K562 (cell line): ENCODE measurements at regions not wholly inside any gene's neighbourhood (a gene's known extent, or its start where the extent isn't known, plus 50 kb on each side); places are given as distances from the start of the nearest gene placed in this dataset.

Source experiments
- ATAC-seq: fragments of 200-7000 bp; cut with Tn5 transposase; 3 replicates; pipeline ENCODE4 v1.9.1; 2020; ENCODE audit warnings: moderate library complexity
- BruUV-seq: library from RNA; stranded (reverse); fragments of 400-500 nt; replicated peaks from 2 replicates; lab custom pipeline; 2021; lab: Mats Ljungman, UMichigan
- CTCF ChIA-PET: fragments of 300-600 bp; formaldehyde crosslinking; extraction: SDS; loops from one replicate; lab custom pipeline; 2021; ENCODE audit warnings: low intra/inter-chr PET ratio; lab: Yijun Ruan, JAX
- POLR2A ChIA-PET: fragments of 300-600, 350-650 bp; sonication (Branson Sonifier 250); formaldehyde crosslinking; extraction: SDS; loops from one replicate; lab custom pipeline; 2021; ENCODE audit warnings: antibody characterized with exemption, inconsistent platforms; lab: Yijun Ruan, JAX
- DNase-seq, 4 experiments: peaks; one replicate each; pipeline versions ENCODE4 v3.0.0 to v3.0.0-alpha.2; 2011 to 2018; ENCODE audit warnings: low spot score in 3 of 4, mixed read lengths in 3 of 4; ENCODE audit errors: extremely low read depth in 1 of 4
- FAIRE-seq: peaks from 2 replicates; lab custom pipeline; 2011; peaks lifted over from hg19 to GRCh38; lab: Jason Lieb, UNC
- H2AFZ ChIP-seq: 2 replicates; pipeline ENCODE4 v1.6.0; 2011; ENCODE audit warnings: low read depth, low read length, control low read depth, inconsistent platforms
- H3K27ac ChIP-seq: fragments of 200-600 bp; 3 replicates; pipeline ENCODE4 v1.8.0; 2011; ENCODE audit warnings: low read depth, mild to moderate bottlenecking, control low read depth, inconsistent platforms, low read length, moderate library complexity, mixed read lengths; ENCODE audit errors: extremely low read depth
- H3K27me3 ChIP-seq, 2 experiments: fragments of 300-600 bp in 1 of 2; 2 replicates in 1 of 2; 3 replicates in 1 of 2; pipeline versions ENCODE4 v1.6.0 to v1.8.0; 2011; ENCODE audit warnings: inconsistent platforms in 2 of 2, low read length in 2 of 2, mild to moderate bottlenecking in 1 of 2, mixed read lengths in 1 of 2, moderate library complexity in 1 of 2; ENCODE audit not compliant: control insufficient read depth in 2 of 2, insufficient read depth in 2 of 2
- H3K36me3 ChIP-seq: fragments of 300-600 bp; 3 replicates; pipeline ENCODE4 v1.8.0; 2011; ENCODE audit warnings: mild to moderate bottlenecking, low read length, inconsistent platforms; ENCODE audit not compliant: control insufficient read depth, insufficient read depth
- H3K4me1 ChIP-seq, 2 experiments: fragments of 200-600 bp in 1 of 2; replicated peaks in 1 of 2; 2 replicates in 1 of 2; 3 replicates in 1 of 2; pipeline versions ENCODE4 v1.5.1 to v1.8.0; 2011; ENCODE audit warnings: inconsistent platforms in 2 of 2, low read length in 2 of 2, mild to moderate bottlenecking in 1 of 2, mixed read lengths in 1 of 2, moderate library complexity in 1 of 2; ENCODE audit not compliant: control insufficient read depth in 2 of 2, insufficient read depth in 2 of 2
- H3K4me2 ChIP-seq: 2 replicates; pipeline ENCODE4 v1.6.1; 2011; ENCODE audit warnings: low read length, control low read depth, inconsistent platforms, mixed read lengths; ENCODE audit not compliant: insufficient read depth
- H3K4me3 ChIP-seq: fragments of 200-600 bp; sonication (generic), shearing (Covaris generic); 2 replicates; pipeline ENCODE4 v1.5.1; 2016; ENCODE audit warnings: control low read depth, inconsistent platforms
- H3K79me2 ChIP-seq: fragments of 200-600 bp; 3 replicates; pipeline ENCODE4 v1.8.0; 2011; ENCODE audit warnings: low read length, inconsistent platforms; ENCODE audit not compliant: control insufficient read depth, insufficient read depth
- H3K9ac ChIP-seq, 2 experiments: 2 replicates each; pipeline versions ENCODE4 v1.6.0 to v1.6.1; 2011; ENCODE audit warnings: low read depth in 2 of 2, low read length in 2 of 2, control low read depth in 1 of 2, inconsistent platforms in 1 of 2, mild to moderate bottlenecking in 1 of 2, mixed read lengths in 1 of 2; ENCODE audit not compliant: insufficient read depth in 1 of 2
- H3K9me1 ChIP-seq: one replicate; pipeline ENCODE4 v1.6.0; 2011; ENCODE audit warnings: inconsistent platforms, mild to moderate bottlenecking, low read length, moderate library complexity; ENCODE audit not compliant: control insufficient read depth, insufficient read depth
- H3K9me3 ChIP-seq: replicated peaks from 2 replicates; pipeline ENCODE4 v1.5.1; 2011; ENCODE audit warnings: low read depth, low read length, inconsistent platforms; ENCODE audit not compliant: control insufficient read depth, insufficient read depth
- H4K20me1 ChIP-seq: replicated peaks from 2 replicates; pipeline ENCODE4 v1.6.1; 2011; ENCODE audit warnings: low read length, inconsistent platforms, mixed read lengths; ENCODE audit not compliant: control insufficient read depth, insufficient read depth
- KDM1A ChIP-seq, 2 experiments: fragments of 450-650 bp; IDR thresholded peaks; 2 replicates each; pipeline ENCODE4 v1.6.1; 2016; ENCODE audit warnings: mild to moderate bottlenecking in 2 of 2
- PHB2 ChIP-seq: fragments of 450-650 bp; IDR thresholded peaks from 2 replicates; pipeline ENCODE4 v1.6.1; 2017; ENCODE audit warnings: low read depth
- RBM14 ChIP-seq: fragments of 200-400 bp; formaldehyde crosslinking; IDR thresholded peaks from 2 replicates; pipeline ENCODE4 v1.6.1; 2018; ENCODE audit warnings: low read depth, mild to moderate bottlenecking, low read length, moderate library complexity, borderline replicate concordance; ENCODE audit not compliant: insufficient read depth
- STAT5A ChIP-seq: IDR thresholded peaks from 2 replicates; pipeline ENCODE4 v1.6.1; 2012; ENCODE audit warnings: low read length, inconsistent platforms, borderline replicate concordance
- TEAD4 ChIP-seq, 2 experiments: sonication (generic) in 1 of 2; formaldehyde crosslinking in 1 of 2; IDR thresholded peaks; 2 replicates each; pipeline versions ENCODE4 v1.6.1 to v1.8.0; 2012 to 2022; ENCODE audit warnings: borderline replicate concordance in 1 of 2, inconsistent platforms in 1 of 2, low read length in 1 of 2, mild to moderate bottlenecking in 1 of 2, missing genetic modification reagents in 1 of 2
- ZNF699 ChIP-seq: fragments of 250-450 bp; sonication (Bioruptor Pico); IDR thresholded peaks from 2 replicates; pipeline ENCODE4 v1.8.0; 2021; ENCODE audit warnings: mild to moderate bottlenecking, moderate library complexity; ENCODE audit not compliant: insufficient replicate concordance
- ZNF717 ChIP-seq: fragments of 250-450 bp; sonication (Bioruptor Pico); IDR thresholded peaks from 2 replicates; pipeline ENCODE4 v1.5.0; 2021
- WGBS: fragments of 100-300 bp; shearing (Covaris generic); methylation state at CpG from one replicate; pipeline ENCODE4 v1.1.6; 2016; ENCODE audit warnings: low coverage, mixed read lengths; ENCODE audit not compliant: insufficient coverage; ENCODE audit errors: missing lambda C conversion rate; 5-methylcytosine and 5-hydroxymethylcytosine counted together
- in situ Hi-C: fragments of 300-500 bp; cut with MboI; formaldehyde crosslinking; loops from 4 replicates; pipeline ENCODE4 v1.15.0; 2018; ENCODE audit warnings: inconsistent platforms, mixed read lengths
- intact Hi-C: fragments of 100-400 bp; cut with micrococcal nuclease; formaldehyde crosslinking; loops from 2 replicates; pipeline ENCODE4 v1.14.2; 2022
- TF ChIP-seq, protein P1 (sequence below): fragments of 450-650 bp; IDR thresholded peaks from 2 replicates; pipeline ENCODE4 v1.6.1; 2016
- TF ChIP-seq, protein P2 (sequence below): fragments of 250-450 bp; sonication (Bioruptor Pico); IDR thresholded peaks from 2 replicates; pipeline ENCODE4 v1.5.0; 2021; ENCODE audit warnings: mild to moderate bottlenecking, borderline replicate concordance
- TF ChIP-seq, protein P3 (sequence below): fragments of 250-450 bp; sonication (Bioruptor Pico); IDR thresholded peaks from 2 replicates; pipeline ENCODE4 v1.4.0; 2020

DNA sequence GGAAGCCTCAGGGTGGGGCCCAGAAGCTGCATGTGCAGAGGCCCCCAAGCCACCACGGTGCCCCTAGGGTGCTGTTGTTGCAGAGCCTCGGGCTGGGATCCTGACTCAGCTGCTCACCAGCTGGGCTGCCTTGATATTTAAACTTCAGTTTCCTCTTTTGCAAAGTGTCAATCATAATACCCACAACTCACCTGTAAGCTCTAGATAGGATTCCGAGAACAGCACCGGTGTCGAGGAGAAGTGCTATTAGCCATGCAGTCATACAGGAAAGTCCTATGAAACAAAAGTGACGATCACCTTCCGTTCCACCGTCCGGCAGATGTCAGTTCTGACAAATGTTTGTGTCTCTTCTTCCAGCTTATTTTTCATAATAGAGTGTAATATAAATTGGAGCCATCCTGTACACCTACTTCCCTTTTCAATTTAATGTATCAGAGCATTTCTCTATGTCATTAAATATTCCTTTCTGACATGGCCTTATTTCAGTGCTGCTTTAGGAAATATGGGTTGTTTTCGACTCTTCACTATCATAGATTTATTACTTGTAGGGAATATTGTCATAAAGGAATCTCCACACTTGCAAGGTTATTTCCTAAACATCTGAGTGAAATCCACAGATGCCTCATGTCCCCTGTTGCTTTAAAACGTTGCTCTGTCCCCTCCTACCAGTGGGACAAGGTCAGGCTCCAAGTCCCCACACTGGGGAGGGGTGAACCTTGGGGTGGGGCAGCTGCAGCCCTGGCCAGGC is 100.8 kb downstream of the SIK1 start:
- Histone ChIP-seq H3K4me1 (peaks cover 0 to 28% of the 10 kb centered on the region in 2 experiments; a peak in 3 of 5 replicates), H3K27ac (no peak overlapping the region), H3K27me3 (peaks cover 64 to 85% of the 10 kb centered on the region in 2 experiments; a peak in 4 of 5 replicates), H2AFZ (no peak overlapping the region), H4K20me1 (peaks cover 24% of the 10 kb centered on the region; the same call in 1 of the 2 replicates), H3K79me2 (no peaks in the 10 kb centered on the region), H3K4me2 (no peak overlapping the region), H3K9ac (peak overlapping the region in 1 of 2 experiments; percentile 68; a peak in 2 of 4 replicates), H3K9me3 (no peaks in the 10 kb centered on the region), H3K9me1 (no peaks in the 10 kb centered on the region), H3K36me3 (no peaks in the 10 kb centered on the region), H3K4me3 (no peak overlapping the region)
- DNase-seq (peak in 1 of 4 experiments; percentile 21), FAIRE-seq (no peak), ATAC-seq (no peak)
- WGBS = 2% methylated on average over 11 of the region's 11 CpGs
- in situ Hi-C loops = no loop called here
- no TSS peak for BruUV-seq
- intact Hi-C loops = no loop called here
- ChIA-PET CTCF (no interaction called here), POLR2A (no interaction called here)
- no peak for TF ChIP-seq RBM14
- no peak for TF ChIP-seq ZNF717 (CRISPR knock-in tag)
- TF ChIP-seq, protein P1, sequence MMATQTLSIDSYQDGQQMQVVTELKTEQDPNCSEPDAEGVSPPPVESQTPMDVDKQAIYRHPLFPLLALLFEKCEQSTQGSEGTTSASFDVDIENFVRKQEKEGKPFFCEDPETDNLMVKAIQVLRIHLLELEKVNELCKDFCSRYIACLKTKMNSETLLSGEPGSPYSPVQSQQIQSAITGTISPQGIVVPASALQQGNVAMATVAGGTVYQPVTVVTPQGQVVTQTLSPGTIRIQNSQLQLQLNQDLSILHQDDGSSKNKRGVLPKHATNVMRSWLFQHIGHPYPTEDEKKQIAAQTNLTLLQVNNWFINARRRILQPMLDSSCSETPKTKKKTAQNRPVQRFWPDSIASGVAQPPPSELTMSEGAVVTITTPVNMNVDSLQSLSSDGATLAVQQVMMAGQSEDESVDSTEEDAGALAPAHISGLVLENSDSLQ = peak; percentile 84
- TF ChIP-seq ZNF699 (CRISPR knock-in tag) = no peak
- TF ChIP-seq, protein P2, sequence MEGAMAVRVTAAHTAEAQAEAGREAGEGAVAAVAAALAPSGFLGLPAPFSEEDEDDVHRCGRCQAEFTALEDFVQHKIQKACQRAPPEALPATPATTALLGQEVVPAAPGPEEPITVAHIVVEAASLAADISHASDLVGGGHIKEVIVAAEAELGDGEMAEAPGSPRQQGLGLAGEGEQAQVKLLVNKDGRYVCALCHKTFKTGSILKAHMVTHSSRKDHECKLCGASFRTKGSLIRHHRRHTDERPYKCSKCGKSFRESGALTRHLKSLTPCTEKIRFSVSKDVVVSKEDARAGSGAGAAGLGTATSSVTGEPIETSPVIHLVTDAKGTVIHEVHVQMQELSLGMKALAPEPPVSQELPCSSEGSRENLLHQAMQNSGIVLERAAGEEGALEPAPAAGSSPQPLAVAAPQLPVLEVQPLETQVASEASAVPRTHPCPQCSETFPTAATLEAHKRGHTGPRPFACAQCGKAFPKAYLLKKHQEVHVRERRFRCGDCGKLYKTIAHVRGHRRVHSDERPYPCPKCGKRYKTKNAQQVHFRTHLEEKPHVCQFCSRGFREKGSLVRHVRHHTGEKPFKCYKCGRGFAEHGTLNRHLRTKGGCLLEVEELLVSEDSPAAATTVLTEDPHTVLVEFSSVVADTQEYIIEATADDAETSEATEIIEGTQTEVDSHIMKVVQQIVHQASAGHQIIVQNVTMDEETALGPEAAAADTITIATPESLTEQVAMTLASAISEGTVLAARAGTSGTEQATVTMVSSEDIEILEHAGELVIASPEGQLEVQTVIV (CRISPR knock-in tag) = no peak
- peak; percentile 58; the same call in 1 of the 2 replicates for TF ChIP-seq TEAD4 (IDR thresholded peaks at IDR 0.05; ENCODE audit: low read length)
- no peak for TF ChIP-seq TEAD4 (CRISPR knock-in tag; IDR thresholded peaks at IDR 0.05; ENCODE audit: borderline replicate concordance)
- TF ChIP-seq KDM1A (IDR thresholded peaks at IDR 0.05) = no peak
- TF ChIP-seq, protein P3, sequence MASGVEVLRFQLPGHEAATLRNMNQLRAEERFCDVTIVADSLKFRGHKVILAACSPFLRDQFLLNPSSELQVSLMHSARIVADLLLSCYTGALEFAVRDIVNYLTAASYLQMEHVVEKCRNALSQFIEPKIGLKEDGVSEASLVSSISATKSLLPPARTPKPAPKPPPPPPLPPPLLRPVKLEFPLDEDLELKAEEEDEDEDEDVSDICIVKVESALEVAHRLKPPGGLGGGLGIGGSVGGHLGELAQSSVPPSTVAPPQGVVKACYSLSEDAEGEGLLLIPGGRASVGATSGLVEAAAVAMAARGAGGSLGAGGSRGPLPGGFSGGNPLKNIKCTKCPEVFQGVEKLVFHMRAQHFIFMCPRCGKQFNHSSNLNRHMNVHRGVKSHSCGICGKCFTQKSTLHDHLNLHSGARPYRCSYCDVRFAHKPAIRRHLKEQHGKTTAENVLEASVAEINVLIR (CRISPR knock-in tag) = no peak
- TF ChIP-seq STAT5A = peak; percentile 46; the same call in 1 of the 2 replicates
- TF ChIP-seq PHB2 = no peak
